ENCODE measurements at regions not wholly inside any gene's neighbourhood (a gene's known extent, or its start where the extent isn't known, plus 50 kb on each side); places are given as distances from the start of the nearest gene placed in this dataset.

DNA sequence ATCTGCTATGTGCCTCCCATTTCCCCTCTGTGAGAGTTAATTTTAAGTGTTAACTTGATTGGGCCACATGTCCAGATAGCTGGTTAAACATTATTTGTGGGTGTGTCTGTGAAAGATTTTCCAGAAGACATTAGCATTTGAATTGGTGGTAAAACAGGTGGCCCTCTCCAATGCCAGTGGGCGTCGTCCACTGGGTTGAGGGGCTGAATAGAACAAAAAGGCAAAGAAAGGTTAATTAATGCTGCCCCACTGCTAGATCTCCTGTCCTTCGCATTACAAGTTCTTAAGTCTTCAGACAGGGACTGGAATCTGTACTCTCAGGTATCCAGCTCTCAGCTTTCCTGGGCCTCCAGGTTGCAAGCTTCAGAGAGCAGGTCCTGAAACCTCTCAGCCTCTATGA, 1160.9 kb upstream of the LRRN3 start:
- DNase-seq (ENCODE audit: low spot score), result no peak

GRCh38 chr7:109939207-109939606, 1151.7 kb upstream of the LRRN3 start:
- DNase-seq (ENCODE audit: low spot score), result no peak

DNA sequence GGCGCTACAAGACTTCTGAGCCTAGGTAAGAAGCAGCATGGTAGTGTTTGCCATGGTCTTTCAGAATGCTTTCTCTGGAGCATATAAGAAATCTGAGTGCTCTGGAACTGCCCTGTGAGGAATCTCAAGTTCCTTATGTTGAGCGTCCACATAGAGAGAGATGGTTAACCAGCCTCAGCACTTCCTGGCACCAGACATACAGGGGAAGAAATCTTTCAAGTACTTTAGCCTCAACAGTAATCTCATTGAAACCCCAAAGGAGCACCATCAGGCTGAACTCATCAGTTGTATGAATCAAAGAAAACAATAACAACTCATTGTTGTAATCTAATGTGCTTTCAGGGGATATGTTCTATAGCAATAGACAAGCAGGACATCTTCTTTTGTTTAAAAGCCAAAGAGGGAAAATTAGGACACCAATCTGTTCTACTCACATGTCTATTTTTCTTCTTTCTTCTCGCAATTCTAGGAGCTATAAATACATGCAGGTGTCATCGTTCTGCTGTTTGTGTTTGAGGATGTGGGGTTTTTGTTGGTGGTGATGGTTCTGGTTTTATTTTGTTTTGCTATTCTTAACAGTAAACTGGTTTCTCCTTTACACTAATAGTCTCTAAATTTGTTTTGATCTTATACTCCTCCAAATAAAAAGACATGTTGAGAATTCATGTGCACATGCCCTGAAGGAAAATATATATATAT, 1145.0 kb upstream of the LRRN3 start:
- DNase-seq (ENCODE audit: low spot score), result no peak

DNA sequence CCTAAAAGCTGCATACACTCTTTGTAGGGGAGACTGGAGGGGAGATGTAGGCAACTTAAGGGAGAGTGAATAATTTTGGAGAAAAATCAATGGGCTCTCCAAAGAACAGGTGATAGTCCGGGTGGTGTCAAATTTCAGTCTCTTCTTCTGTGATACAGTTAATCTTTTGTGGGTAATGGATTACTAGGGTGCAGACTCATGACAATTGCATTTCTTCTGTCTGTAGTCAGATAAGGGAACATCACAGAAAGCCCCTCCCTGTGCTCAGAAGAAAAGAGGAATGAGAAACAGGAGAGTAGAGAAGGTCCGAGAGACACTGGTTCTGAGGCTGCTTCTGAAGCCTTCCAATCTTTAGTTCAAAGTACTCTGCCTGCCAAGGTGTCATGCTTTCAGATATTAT, 1140.7 kb upstream of the LRRN3 start:
- DNase-seq (ENCODE audit: low spot score), result no peak

DNA sequence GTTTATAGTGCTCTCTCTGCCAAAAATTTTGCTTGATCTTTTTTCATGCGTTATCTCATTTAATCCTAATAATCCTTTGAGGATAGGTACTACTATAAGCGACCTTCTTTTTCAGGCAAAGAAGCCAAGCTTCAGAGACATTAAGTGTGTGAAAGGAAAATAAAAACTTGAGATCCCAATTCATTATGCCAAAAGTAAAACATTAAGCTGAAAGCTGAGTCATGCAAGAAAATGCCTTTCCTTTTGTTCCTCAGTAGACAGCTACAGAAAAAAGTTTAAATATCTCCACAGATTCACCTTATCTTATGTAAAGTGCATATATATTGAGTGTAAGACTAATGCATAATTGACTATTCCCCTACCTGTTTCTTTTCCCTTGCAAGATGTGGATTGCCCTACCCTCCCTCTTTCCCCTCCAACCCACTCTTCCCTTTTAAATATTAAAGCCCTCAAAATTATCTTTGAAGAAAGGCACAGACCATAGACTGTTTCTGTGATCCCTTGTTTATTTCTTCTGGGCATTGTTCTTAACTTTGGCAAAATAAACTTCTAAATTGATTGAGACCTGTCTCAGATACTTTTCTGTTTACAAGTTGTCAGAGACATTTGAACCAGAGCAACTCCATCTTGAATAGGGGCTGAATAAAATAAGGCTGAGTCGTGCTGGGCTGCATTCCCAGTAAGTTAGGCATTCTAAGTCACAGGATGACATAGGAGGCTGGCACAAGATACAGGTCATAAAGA, 1139.9 kb upstream of the LRRN3 start:
- no peak for DNase-seq (ENCODE audit: low spot score)

DNA sequence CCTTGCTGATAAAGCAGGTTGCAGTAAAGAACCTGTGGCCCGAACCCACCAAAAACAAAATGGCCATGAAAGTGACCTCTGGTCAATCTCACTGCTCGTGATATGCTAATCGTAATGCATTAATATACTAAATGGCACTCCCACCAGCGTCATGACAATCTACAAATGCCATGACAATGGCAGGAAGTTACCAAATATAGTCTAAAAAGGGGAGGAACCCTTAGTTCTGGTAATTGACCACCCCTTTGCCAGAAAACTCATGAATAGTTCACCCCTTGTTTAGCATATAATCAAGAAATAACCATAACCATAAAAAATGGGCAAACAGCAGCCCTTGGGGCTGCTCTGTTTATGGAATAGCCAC, 1139.4 kb upstream of the LRRN3 start:
- no peak for DNase-seq (ENCODE audit: low spot score)

GRCh38 chr7:109955986-109956385, 1134.9 kb upstream of the LRRN3 start:
- no peak for DNase-seq (ENCODE audit: low spot score)

DNA sequence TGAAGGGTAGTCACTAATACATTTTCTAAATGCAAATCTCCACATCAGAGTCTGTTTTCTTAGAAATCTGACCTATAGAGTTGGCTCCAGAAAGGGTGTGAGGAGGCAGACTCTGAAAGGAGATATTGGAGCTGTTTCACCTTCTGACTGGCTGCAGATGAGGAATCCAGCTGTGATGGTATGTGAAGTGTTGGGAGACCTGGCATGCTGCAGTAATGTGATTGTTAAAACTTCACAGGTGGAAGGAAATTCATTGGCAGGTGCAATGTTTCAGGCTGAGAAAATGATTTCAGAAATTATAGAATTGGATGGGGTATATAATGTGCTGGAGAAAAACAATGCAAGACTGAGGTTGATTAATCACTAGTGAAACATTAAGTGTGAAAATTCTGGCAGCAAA, 1134.0 kb upstream of the LRRN3 start:
- no peak for DNase-seq (ENCODE audit: low spot score)

GRCh38 chr7:109963741-109964140, 1127.2 kb upstream of the LRRN3 start:
- no peak for DNase-seq (ENCODE audit: low spot score)

- no peak for DNase-seq (ENCODE audit: low spot score)
These were observed 1126.1 kb upstream of the LRRN3 start for GRCh38 chr7:109964780-109965179.

- DNase-seq (ENCODE audit: low spot score), result no peak
These were observed 1123.5 kb upstream of the LRRN3 start for GRCh38 chr7:109967406-109967805.

DNA sequence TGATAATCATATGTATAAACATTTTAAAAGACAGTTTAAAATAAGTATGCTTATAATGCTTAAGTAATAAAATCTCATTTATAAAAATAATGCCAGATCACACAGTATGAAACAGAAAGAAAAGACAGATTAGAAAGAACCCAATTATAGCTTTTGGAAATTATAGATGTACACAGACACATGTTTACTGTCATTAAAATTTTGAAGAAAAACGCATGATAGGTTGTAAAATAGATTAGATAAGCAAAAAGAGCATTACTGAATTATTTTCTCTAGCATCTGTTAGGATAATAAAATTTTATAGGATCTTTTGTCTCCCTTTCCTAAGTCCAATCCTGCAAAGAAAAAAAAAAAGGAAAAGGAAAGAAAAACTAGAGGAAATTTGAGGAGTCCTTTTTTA, 1107.3 kb upstream of the LRRN3 start:
- no peak for DNase-seq (ENCODE audit: low spot score)

- DNase-seq (ENCODE audit: low spot score), result no peak
These were observed 1106.2 kb upstream of the LRRN3 start for GRCh38 chr7:109984729-109985128.

GRCh38 chr7:109986701-109987100, 1104.2 kb upstream of the LRRN3 start:
- DNase-seq (ENCODE audit: low spot score), result no peak

GRCh38 chr7:109996411-109996810, 1094.5 kb upstream of the LRRN3 start:
- no peak for DNase-seq (ENCODE audit: low spot score)

GRCh38 chr7:109996927-109997326, 1094.0 kb upstream of the LRRN3 start:
- no peak for DNase-seq (ENCODE audit: low spot score)

DNA sequence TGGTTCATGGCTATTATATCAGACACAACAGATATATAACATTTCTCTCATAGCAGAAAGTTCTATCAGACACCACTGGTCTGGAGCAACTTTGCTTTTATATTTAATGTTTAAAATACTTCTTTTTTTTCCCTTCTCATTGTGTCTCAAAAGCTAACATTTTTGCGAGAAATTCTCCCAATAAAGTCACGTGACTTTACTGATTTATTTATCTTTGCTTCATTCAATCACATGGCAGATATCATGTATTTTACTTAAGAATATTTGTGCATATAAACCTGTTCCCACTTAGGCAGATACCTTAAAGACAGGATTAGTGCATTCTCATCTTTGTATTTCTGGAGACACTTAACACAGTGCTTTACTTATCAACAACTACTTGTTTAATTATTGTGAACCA, 1093.1 kb upstream of the LRRN3 start:
- no peak for DNase-seq (ENCODE audit: low spot score)

DNA sequence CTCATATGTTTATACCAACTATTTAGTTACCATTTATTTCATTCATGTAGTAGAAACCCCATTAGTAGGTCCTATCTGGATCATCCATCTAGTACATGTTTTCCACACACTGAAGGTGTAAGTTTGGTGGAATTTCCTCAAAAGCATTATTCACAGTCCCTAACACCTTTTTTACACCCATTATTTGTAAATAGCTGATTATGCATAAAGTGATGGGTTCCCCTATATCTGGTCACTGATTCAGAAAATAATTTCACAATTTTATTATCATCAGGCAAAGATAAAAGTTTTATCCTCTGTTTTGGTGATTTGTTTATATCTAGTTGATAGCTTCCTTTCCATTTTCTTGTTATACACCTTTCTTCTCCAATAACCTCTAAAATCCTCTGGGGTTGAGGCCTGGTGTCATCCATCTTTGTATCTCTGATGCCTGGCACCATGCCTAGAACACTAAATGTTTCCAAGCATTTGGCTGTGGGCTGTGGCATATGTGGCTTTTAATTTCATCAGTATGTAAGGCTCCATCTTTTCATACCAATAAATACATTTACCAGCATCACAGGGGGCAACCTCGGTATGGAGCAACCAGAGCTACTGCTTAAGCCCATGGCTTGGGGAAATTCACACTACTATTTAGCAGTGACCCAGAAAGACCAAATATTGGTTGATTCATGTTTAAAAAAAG, 1089.5 kb upstream of the LRRN3 start:
- DNase-seq (ENCODE audit: low spot score), result no peak

DNA sequence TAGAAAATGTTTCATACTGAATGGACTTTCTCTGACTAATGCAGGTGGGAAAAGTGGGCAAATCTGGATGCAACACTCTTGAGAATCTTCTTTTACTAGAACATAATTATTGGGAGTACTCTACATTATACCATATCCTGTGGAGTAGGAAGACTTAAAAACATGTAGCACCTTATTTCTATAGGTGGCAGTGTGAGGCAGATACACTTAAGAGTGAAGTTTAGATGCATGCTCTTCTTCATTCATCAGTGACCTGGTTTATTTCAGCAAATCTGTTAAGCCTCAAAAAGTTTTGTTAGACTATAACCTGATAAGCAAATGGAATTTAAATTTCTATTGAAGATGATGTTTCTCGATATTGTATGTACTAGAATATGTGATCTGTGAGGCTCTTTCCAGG, 1087.1 kb upstream of the LRRN3 start:
- no peak for DNase-seq (ENCODE audit: low spot score)

GRCh38 chr7:110007320-110008063, 1083.4 kb upstream of the LRRN3 start:
- no peak for DNase-seq (ENCODE audit: low spot score)

DNA sequence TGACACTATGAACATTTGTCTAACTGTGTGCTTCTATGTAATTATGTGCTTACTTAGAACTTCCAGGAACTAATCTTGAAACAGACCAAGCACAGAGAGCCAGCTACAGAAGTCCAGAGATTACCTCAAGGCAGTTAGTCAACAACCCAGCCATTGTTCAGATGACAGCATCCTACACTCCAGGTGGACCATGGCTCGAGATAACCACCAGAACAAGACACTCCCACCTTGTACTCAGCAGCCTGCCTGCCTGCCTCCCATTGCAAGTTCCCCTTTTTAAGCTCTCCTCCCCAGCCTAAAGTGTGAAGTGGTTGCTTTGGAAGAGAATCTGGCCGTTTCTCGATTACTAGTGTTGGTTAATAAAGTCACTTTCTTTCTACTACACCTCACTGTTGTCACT, 1080.6 kb upstream of the LRRN3 start:
- no peak for DNase-seq (ENCODE audit: low spot score)

DNA sequence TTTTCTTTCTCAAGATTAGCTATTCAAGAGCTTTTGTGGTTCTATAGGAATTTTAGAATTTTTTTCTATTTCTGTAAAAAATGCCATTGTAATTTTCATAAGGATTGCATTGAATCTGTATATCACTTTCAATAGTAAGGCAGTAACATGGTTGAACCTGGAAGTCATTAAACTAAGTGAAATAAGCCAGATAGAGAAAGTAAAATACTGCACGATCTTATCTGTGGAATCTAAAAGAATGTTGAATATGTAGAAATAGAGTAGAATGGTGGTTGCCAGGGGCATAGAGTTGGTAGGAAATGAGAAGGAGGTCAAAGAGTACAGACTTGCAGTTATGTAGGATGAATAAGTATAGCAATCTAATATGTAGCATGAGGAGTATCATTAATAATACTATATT, 1073.5 kb upstream of the LRRN3 start:
- no peak for DNase-seq (ENCODE audit: low spot score)

GRCh38 chr7:110027385-110027784, 1063.5 kb upstream of the LRRN3 start:
- no peak for DNase-seq (ENCODE audit: low spot score)
